Loucy (cell line): ENCODE measurements at regions not wholly inside any gene's neighbourhood (a gene's known extent, or its start where the extent isn't known, plus 50 kb on each side); places are given as distances from the start of the nearest gene placed in this dataset.

Source experiments
- CTCF ChIP-seq: fragments of 200-600 bp; sonication (generic); conservative IDR thresholded peaks from 2 replicates; pipeline ENCODE4 v1.5.1; 2014; ENCODE audit warnings: mild to moderate bottlenecking, antibody characterized with exemption, low read length
- EZH2phosphoT487 ChIP-seq: fragments of 200-600 bp; IDR thresholded peaks from 2 replicates; pipeline ENCODE4 v1.6.1; 2018; ENCODE audit warnings: antibody characterized with exemption, mild to moderate bottlenecking, moderate library complexity, borderline replicate concordance

GRCh38 chr14:36443374-36443773, 76.7 kb downstream of the NKX2-1 start:
- TF ChIP-seq CTCF (no peak), EZH2phosphoT487 (no peak)
